ENCODE measurements at regions not wholly inside any gene's neighbourhood (a gene's known extent, or its start where the extent isn't known, plus 50 kb on each side); places are given as distances from the start of the nearest gene placed in this dataset. TPM values are rescaled to one million over a fixed set of nuclear protein-coding genes. Genes with fewer than 3 reads are reported as not detected.
"Not testable (repeated sequence)": the region's sequence is repeated elsewhere in the genome, so short reads cannot be mapped to it uniquely, and the experiment has no call there.

DNA sequence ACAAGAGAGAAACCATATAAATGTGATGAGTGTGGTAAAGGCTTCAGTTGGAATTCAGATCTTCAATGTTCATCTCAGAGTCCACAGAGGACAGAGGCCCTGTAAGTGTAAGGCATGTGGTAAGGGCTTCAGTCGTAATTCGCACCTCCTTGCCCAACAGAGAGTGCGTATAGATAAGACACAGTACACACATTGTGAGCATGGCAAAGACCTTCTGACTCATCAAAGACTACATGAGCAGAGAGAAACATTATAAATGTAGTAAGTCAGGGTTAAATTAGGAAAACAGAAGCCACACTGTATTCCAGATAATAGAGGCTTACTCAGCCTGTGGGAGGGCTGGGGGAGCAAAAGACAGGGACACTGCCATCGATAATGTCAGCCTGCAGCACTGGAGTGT, 98.1 kb upstream of the GPR39 start:
- not testable (repeated sequence) for DNase-seq (ENCODE audit: low spot score)

DNA sequence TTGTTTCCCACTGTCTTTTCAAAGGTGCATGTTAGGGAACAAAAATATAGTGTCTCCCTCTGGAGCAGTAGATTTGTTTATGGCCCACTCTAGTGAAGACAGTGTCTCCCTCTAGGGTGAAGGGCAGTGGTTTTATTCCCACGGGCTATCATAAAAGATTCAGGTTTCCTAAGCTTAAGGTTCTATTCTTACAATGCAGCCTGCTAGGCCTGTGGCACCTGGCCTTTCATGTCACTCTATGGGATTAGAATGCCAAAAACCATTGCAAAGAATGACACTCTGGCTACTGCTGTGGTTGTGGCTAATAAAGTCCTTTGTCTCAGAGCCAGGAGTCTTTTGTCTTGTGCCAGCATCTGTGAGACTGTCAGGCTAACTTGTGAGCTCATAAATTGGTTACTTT, 92.6 kb upstream of the GPR39 start:
- DNase-seq (ENCODE audit: low spot score), result not testable (repeated sequence)

DNA sequence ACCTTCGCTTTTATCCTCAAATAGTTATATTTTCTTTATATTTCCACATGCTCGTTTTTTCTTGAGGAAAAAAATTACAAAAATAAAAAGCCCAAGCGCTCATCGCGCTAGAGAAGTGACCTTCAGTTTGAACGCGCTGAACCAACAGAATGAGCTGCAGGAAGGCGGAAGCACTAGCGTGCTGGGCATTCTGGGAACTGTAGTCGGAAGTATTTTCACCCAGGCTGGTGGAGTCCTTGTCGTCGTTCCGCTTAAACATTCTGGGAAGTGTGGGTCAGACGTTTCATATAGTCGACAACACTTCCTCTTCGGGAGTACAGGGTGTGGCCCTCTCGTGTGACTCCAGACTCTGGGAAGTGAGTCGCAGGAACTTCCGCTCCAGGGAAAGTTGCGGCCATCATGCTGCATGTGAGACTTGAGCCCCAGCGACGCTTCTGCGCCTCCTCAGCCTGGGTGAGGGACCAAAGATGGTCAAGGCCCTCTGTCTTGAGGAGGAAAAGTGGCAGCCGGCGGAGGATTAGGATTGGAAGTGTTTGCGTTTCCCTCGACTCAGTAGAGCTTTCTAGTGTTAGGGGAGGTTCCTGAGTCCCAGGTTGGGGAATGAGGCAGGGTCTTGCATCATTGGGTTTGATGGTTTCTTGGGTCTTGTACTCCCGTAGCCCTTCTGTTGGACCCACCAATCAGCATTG, 84.1 kb upstream of the GPR39 start:
- not testable (repeated sequence) for DNase-seq (ENCODE audit: low spot score)

DNA sequence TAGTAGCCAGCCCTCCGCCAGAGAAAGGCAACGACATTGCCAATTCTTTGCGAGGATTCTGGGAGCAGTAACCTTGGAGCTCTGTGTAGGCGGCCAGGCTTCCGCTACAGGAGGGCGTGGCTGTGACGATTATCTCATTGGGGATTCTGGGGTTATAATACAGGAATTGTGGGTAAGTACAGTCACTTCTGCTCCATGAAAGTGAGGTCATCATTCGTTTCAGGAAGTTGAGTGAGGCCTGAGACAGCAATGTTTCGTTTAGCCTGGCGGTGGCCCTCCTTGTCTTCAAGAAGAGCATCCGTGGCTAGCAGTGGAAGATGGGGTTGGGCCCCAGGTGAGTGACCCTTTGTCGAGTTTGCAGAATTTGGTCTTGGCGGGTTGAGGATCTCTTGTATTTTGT, 79.5 kb upstream of the GPR39 start:
- DNase-seq (ENCODE audit: low spot score), result not testable (repeated sequence)

DNA sequence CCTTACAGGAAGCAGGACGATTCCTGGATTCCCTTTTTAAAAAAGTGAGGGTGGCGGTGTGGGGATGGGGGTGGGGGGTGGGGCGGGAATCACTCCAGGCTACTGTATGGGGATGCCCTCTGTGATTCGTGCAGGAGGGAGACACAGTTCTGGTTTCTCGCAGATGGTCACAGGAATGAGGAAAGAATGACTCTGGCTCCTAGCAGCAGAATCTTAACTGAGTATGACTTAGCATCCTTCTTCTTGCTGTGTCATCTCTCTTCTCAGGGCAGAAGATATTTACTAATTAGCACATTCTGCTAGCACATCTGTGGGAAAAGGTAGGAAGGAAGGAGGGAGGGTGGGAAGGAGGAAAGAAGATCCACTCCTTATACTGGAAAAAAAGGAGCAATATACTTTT, 78.8 kb upstream of the GPR39 start:
- DNase-seq (ENCODE audit: low spot score), result not testable (repeated sequence)

DNA sequence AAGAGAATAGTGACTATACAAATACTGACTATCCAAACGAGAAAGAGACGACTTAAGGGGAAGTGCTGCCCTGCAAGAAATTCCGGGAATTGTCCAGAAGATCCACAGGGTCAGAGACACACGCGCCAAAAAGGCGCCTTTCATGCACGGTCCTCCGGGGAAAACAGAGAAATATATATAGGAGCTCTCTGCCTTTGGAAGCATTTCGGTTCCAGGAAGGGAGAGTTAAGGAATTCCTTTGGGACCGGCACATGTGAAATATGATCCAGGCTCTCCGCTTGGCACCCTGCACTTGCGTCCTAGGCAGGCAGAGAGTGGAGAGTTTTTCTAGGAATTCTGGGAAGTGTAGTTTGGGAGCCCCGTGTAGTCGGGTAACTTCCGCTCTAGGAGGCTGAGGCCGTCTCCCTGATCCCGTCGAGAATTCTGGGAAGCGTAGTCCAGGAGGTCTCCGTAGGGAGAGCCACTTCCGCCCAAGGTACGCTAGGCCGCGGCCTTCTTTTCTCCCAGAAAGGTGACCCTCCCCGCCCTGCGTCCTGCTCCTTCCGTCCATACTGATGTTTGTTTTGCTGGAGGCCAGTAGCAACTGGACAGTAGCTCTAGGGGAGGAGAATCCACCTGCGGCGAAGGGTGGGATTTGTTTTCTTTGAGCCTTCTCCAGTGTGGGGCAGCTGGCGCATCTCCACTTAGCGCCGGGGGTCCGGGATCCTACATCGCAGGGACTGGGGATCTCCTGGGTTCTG, 69.4 kb upstream of the GPR39 start:
- not testable (repeated sequence) for DNase-seq (ENCODE audit: low spot score)

DNA sequence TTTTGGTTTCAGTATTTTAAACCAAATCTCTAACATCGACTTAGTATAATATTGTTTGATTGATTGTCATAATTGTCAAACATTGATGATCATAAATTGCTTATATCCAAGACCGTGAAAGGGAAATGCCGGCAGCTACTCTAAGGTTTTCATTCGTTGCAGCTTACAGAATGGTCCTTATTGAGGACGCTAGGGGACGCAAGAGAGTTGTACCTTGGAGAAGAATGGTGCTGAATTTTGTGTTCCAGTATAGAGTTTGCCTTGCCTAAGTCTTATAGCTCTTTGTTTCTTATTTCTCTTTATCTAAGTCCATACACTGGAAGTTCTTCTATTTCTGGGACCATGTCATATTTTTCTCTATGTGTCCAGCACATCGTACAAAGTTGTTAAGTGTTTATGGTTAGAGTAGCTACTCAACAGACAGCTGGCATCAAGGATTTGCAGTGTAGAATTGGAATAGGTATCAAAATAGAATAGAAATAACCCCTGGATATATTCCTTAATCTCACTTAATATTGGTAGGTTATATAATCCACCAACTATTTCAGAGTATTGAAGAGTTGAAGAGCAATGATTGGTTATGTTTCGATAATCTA, 67.4 kb upstream of the GPR39 start:
- not testable (repeated sequence) for DNase-seq (ENCODE audit: low spot score)

DNA sequence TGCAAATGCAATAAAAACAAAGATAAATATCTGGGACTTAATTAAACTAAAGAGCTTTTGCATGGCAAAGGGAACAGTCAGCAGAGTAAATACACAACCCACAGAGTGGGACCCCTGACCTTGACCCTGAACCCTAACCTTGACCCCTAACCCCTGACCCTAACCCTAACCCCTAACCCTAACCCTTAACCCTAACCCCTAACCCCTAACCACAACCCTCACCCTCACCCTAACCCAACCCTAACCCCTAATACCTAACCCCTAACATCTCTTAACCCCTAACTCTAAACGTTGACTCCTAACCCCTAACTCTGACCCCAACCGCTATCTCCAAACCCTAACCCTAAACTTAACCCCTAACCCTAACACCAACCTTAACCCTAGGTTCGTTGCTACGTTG, 64.9 kb upstream of the GPR39 start:
- DNase-seq (ENCODE audit: low spot score), result not testable (repeated sequence)

DNA sequence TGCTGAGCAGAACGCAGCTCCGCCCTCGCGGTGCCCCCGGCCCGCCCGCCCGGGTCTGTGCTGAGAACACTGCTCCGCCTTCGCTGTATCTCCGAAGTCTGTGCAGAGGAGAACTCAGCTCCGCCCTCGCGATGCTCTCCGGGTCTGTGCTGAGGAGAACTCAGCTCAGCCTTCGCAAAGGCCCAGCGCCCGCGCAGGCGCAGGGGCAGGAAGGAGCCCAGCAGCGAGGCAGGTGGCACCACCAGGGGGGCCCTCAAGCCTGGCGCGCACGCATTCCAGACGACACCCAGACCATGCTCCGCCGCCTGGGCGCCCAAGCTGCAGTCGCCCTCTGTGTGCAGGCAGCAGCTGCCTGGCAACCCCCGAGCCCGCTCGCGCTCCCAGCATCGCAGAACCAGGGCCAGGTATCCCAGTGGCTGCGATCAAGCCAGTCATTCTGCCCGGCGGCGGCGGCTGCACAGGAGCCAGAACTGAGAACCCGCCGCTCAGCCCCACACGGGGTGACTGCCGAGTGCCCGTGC, 64.1 kb upstream of the GPR39 start:
- not testable (repeated sequence) for DNase-seq (ENCODE audit: low spot score)

DNA sequence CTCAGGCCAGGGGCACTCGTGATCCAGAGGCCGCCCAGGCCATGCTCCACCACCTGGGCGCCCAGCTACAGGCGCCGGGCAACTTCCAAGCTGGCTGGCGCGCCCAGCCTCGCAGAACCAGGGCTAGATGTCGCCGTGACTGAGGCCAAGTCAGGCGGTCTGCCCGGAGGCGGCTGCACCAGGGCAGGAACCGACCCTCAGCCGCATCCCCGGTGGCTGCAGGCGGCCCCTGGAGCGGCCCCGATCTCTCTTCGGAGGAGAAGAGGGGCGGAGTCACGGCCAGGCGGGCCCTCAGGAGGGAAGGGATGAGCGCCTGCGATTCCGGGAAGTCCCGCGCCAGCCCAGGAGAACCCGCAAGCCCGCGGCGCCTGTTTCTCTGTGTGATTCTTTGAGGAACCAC, 63.2 kb upstream of the GPR39 start:
- not testable (repeated sequence) for DNase-seq (ENCODE audit: low spot score)

DNA sequence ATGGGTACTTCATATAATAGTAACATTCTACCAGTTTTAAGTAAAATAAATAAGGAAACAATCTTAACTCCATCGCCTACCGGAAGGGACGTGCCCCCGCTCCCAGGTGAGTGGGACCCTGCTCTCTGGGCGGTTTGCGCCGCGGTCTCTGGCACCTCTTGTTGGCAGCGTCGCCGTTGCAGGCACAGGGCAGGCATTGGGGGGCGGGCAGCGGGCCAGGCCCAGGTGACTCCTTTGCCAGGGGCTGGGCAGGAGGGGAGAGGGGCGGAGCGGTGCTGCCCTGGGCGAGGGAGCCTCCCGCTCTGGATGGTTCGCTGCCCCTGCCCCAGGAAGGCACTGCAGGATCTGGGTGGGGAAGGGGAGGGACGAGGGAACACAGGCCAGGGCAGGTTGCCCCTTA, 55.6 kb upstream of the GPR39 start:
- DNase-seq (ENCODE audit: low spot score), result not testable (repeated sequence)

DNA sequence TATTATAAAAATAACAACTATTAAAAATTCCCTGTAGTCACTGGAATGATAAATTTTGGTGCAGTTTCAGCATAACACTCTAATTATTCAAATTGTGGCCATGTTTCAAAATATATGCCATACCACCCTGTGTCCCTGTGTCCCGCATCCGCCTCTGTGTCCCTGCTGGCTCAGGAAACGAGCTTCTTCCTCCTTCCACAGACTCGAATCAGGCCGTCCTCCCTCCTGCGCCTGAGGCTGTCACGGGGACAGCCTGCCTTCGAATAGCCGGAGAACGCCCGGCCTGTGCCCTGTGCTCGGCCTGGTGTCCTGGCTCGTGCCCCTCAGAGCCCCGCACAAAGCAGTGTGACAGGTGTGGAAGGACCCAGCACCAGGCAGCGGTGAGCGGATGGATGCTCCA, 55.1 kb upstream of the GPR39 start:
- not testable (repeated sequence) for DNase-seq (ENCODE audit: low spot score)

DNA sequence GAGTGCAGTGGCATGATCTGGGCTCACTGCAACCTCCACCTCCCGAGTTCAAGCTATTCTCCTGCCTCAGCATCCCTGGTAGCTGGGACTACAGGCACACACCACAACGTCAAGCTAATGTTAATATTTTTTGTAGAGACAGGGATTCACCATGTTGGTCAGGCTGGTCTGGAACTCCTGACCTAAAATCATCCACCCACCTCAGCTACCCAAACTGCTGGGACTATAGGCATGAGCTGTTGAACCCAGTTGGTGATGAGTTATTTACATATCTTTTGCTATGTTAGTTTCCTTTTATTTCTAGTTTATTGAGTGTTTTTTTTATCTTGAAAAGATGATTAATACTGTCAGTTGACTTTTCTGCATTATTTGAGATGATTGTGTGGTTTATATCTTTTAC, 53.3 kb upstream of the GPR39 start:
- not testable (repeated sequence) for DNase-seq (ENCODE audit: low spot score)

DNA sequence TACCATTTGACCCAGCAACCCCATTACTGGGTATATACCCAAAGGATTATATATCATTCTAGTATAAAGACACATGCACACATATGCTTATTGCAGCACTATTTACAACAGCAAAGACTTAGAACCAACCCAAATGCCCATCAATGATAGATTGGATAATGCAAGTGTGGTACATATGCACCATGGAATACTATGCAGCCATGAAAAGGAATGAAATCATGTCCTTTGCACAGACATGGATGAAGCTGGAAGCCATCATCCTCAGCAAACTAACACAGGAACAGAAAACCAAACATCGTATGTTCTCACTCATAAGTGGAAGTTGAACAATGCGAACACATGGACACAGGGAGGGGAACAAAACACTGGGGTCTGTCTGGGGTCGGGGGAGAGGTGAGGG, 50.6 kb upstream of the GPR39 start:
- DNase-seq (ENCODE audit: low spot score), result not testable (repeated sequence)

DNA sequence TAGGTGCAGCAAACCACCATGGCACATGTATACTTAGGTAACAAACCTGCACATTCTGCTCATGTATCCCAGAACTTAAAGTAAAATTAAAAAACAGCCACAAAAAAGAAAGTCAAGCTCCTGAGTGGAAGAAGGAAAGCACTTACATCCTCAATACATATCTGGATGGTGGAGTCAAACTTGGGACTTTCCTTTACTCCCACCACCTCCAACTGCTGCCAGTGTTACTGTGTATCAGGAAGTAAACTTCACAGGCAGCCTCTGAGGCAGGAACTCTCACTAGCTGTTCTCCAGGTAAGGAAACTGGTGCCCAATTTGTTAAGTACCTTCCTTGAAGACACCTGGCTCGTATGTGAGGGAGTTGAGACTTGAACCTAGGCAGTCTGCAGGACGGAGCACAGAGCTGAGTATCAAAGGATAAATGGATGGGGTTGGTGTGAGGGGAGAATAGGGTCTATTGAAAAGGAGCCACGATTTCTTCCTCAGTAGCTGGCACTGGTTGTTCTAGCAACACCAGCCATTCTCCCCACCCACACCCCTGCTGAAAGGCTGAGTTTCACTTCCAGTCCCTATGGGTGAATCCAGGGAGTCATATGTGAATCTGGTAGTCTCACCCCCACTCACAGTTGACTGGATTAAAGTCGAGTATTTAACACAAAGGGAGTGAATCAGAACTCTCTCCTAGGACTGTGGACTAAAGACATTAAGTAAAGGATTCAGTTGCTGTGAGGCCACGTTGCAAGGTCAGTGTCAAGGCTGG, 50.0 kb upstream of the GPR39 start:
- DNase-seq (ENCODE audit: low spot score), result no peak

Small RNA genes in the stretch of these regions (microRNA-seq; reads per million reads assigned to microRNA genes)
- not detected for gene MIR663B (ENCODE audit: borderline number of aligned reads)
